HCT116 (cell line): ENCODE measurements at regions not wholly inside any gene's neighbourhood (a gene's known extent, or its start where the extent isn't known, plus 50 kb on each side); places are given as distances from the start of the nearest gene placed in this dataset.

Source experiments
- ATAC-seq: fragments of 200-7000 bp; cut with Tn5 transposase; 2 replicates; pipeline ENCODE4 v1.9.1; 2020; ENCODE audit warnings: mild to moderate bottlenecking, moderate library complexity
- BruUV-seq: library from RNA; stranded (reverse); fragments of 400-500 nt; replicated peaks from 2 replicates; lab custom pipeline; 2021; lab: Mats Ljungman, UMichigan
- CTCF ChIA-PET: fragments of 300-600 bp; sonication (Branson Sonifier 250); formaldehyde crosslinking; loops from one replicate; lab custom pipeline; 2021; ENCODE audit warnings: antibody characterized with exemption; lab: Charles Lee
- POLR2A ChIA-PET: fragments of 300-600, 350-600 bp; sonication (Branson Sonifier 250); formaldehyde crosslinking; loops from one replicate; lab custom pipeline; 2021; ENCODE audit warnings: antibody characterized with exemption; lab: Charles Lee
- RAD21 ChIA-PET, 2 experiments: fragments of 300-600 bp; sonication (Branson Sonifier 250); formaldehyde crosslinking; loops; one replicate each; lab custom pipeline; 2023; ENCODE audit warnings: low total read pairs in 2 of 2; ENCODE audit not compliant: uncharacterized antibody in 2 of 2, unreplicated experiment in 2 of 2, low non-redundant PET in 1 of 2; lab: Charles Lee
- DNase-seq: peaks from one replicate; pipeline ENCODE4 v3.0.0-alpha.2; 2010; ENCODE audit warnings: low read depth, low spot score
- H2AFZ ChIP-seq: fragments of 200-600 bp; shearing (Covaris generic), sonication (generic); 2 replicates; pipeline ENCODE4 v1.6.1; 2017; ENCODE audit warnings: low read depth, mixed run types, mixed read lengths, antibody characterized with exemption, low read length; ENCODE audit not compliant: poor library complexity, severe bottlenecking
- H3K27ac ChIP-seq: 2 replicates; pipeline ENCODE4 v1.5.1; 2012; ENCODE audit warnings: low read depth, low read length
- H3K27me3 ChIP-seq: fragments of 200-600 bp; sonication (generic); 2 replicates; pipeline ENCODE4 v1.6.1; 2016; ENCODE audit warnings: mixed run types, low read length, mixed read lengths; ENCODE audit not compliant: insufficient read depth
- H3K36me3 ChIP-seq, 2 experiments: fragments of 200-500 bp in 1 of 2; fragments of 200-600 bp in 1 of 2; sonication (Bioruptor generic) in 1 of 2; sonication (generic) in 1 of 2; 2 replicates each; pipeline versions ENCODE4 v1.5.1 to v1.6.1; 2014 to 2016; ENCODE audit warnings: low read length in 2 of 2, inconsistent platforms in 1 of 2, mixed read lengths in 1 of 2, mixed run types in 1 of 2; ENCODE audit not compliant: insufficient read depth in 2 of 2, control insufficient read depth in 1 of 2
- H3K4me1 ChIP-seq, 2 experiments: fragments of 200-600 bp in 1 of 2; sonication (generic) in 1 of 2; 2 replicates each; pipeline versions ENCODE4 v1.5.1 to v1.6.1; 2012 to 2017; ENCODE audit warnings: low read length in 2 of 2, inconsistent platforms in 1 of 2, mild to moderate bottlenecking in 1 of 2, mixed read lengths in 1 of 2, mixed run types in 1 of 2, moderate library complexity in 1 of 2; ENCODE audit not compliant: insufficient read depth in 2 of 2, control insufficient read depth in 1 of 2
- H3K4me2 ChIP-seq: fragments of 200-600 bp; sonication (generic); 2 replicates; pipeline ENCODE4 v1.6.1; 2017; ENCODE audit warnings: mixed run types, low read length, mixed read lengths
- H3K4me3 ChIP-seq, 2 experiments: fragments of 200-600 bp in 1 of 2; sonication (generic) in 1 of 2; replicated peaks in 1 of 2; 2 replicates each; pipeline ENCODE4 v1.5.1; 2011 to 2016; ENCODE audit warnings: low read length in 2 of 2, control low read depth in 1 of 2, low read depth in 1 of 2, mild to moderate bottlenecking in 1 of 2, mixed read lengths in 1 of 2, mixed run types in 1 of 2
- H3K79me2 ChIP-seq: fragments of 200-600 bp; sonication (generic); 2 replicates; pipeline ENCODE4 v1.6.1; 2017; ENCODE audit warnings: mild to moderate bottlenecking, mixed run types, low read length, moderate library complexity, mixed read lengths; ENCODE audit not compliant: insufficient read depth
- H3K9ac ChIP-seq: fragments of 200-600 bp; sonication (generic); 2 replicates; pipeline ENCODE4 v1.6.1; 2016; ENCODE audit warnings: low read length, mixed read lengths
- H3K9me2 ChIP-seq: fragments of 200-600 bp; sonication (generic), shearing (Covaris generic); 2 replicates; pipeline ENCODE4 v1.6.1; 2017; ENCODE audit warnings: mixed run types, mild to moderate bottlenecking, moderate library complexity; ENCODE audit not compliant: insufficient read depth
- H3K9me3 ChIP-seq, 2 experiments: fragments of 200-500 bp in 1 of 2; fragments of 200-600 bp in 1 of 2; sonication (Bioruptor generic) in 1 of 2; sonication (generic) in 1 of 2; 2 replicates each; pipeline ENCODE4 v1.6.1; 2014 to 2017; ENCODE audit warnings: low read length in 2 of 2, mixed read lengths in 2 of 2, inconsistent platforms in 1 of 2, low read depth in 1 of 2, mild to moderate bottlenecking in 1 of 2, mixed run types in 1 of 2, moderate library complexity in 1 of 2; ENCODE audit not compliant: control insufficient read depth in 1 of 2, insufficient read depth in 1 of 2
- H4K20me1 ChIP-seq: fragments of 200-600 bp; sonication (generic), shearing (Covaris generic); 2 replicates; pipeline ENCODE4 v1.6.1; 2017; ENCODE audit warnings: mixed run types, mild to moderate bottlenecking, moderate library complexity; ENCODE audit not compliant: insufficient read depth
- CBX3 ChIP-seq: IDR thresholded peaks from 2 replicates; pipeline ENCODE4 v1.6.1; 2012; ENCODE audit warnings: low read depth
- CEBPB ChIP-seq: IDR thresholded peaks from 2 replicates; pipeline ENCODE4 v1.6.1; 2012; ENCODE audit warnings: low read depth
- EGR1 ChIP-seq: IDR thresholded peaks from 2 replicates; pipeline ENCODE4 v1.6.1; 2012; ENCODE audit warnings: low read depth
- ELF1 ChIP-seq: IDR thresholded peaks from 2 replicates; pipeline ENCODE4 v1.6.1; 2012; ENCODE audit warnings: low read depth, borderline replicate concordance
- JUND ChIP-seq: IDR thresholded peaks from 2 replicates; pipeline ENCODE4 v1.6.1; 2012
- POLR2A ChIP-seq: IDR thresholded peaks from 2 replicates; pipeline ENCODE4 v1.7.0; 2011; ENCODE audit warnings: borderline replicate concordance; ENCODE audit not compliant: insufficient read depth, insufficient read length; ENCODE audit errors: extremely low read depth
- SRF ChIP-seq: IDR thresholded peaks from 2 replicates; pipeline ENCODE4 v1.6.1; 2012; ENCODE audit warnings: low read depth
- YY1 ChIP-seq: IDR thresholded peaks from 2 replicates; pipeline ENCODE4 v1.6.1; 2011; ENCODE audit warnings: low read length, low read depth, moderate library complexity, mild to moderate bottlenecking; ENCODE audit not compliant: insufficient replicate concordance; ENCODE audit errors: extremely low read depth
- intact Hi-C: fragments of 100-400 bp; cut with micrococcal nuclease; formaldehyde crosslinking; loops from 2 replicates; pipeline ENCODE4 v1.10.0; 2022
- TF ChIP-seq, protein P1 (sequence below): IDR thresholded peaks from 2 replicates; pipeline ENCODE4 v1.6.1; 2012

DNA sequence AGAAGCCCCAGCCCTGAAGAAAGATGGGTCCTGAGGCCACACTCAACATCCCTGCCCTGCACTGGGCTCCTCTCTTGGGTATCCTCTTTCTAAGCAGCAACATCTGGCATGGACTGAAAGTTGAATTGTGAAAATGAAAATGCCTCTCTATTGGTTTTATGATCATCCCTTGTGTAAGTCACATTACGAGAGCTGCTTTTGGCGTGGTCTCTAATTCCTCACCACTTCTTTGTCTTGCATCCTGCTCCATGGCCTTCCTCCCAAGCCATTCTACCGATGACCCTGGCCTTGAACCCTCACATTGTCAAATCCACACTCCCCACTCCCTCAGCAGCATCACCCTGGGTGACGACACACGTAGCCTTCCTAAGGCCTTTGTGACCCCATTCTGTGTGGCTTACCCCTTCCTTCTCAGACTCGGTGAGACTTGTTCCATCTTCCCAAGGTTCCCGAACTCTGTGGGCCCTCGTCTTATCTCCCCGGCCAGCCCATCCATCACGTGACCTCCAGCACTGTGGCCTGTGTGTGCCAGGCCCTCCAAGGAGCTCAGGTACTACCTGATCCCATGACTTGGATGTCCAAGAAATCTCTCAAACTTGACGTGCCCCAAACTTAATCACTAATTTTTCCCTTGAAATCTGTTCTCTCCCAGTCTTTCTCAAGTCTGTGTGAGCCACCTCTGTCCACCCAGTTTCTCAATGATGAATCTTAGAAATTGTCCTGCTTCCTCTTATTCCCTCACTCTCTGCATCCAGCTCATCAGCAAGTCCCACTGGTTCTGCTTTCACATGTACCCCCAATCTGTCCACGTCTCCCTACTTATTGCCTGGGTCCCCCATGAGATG, 194.7 kb upstream of the HS6ST1 start:
- intact Hi-C loops: no loop called here
- DNase-seq: no peak
- Histone ChIP-seq H3K4me2 (no peak overlapping the region), H3K79me2 (no peaks in the 10 kb centered on the region), H3K27me3 (no peaks in the 10 kb centered on the region), H3K9me2 (no peaks in the 10 kb centered on the region), H3K36me3 (no peaks in the 10 kb centered on the region), H4K20me1 (no peaks in the 10 kb centered on the region), H2AFZ (no peak overlapping the region), H3K4me3 (no peak overlapping the region), H3K27ac (no peak overlapping the region), H3K9me3 (0 out of 4 replicates have a peak, but pooled peaks cover 0 to 3% of the 10 kb centered on the region in 2 experiments), H3K4me1 (no peaks in the 10 kb centered on the region), H3K9ac (no peak overlapping the region)
- RAD21 ChIA-PET: no interaction called here
- BruUV-seq: no TSS peak
- CTCF ChIA-PET: no interaction called here
- ATAC-seq: no peak
- TF ChIP-seq ELF1: no peak
- TF ChIP-seq JUND: no peak
- no peak for TF ChIP-seq CEBPB
- TF ChIP-seq, protein P1, sequence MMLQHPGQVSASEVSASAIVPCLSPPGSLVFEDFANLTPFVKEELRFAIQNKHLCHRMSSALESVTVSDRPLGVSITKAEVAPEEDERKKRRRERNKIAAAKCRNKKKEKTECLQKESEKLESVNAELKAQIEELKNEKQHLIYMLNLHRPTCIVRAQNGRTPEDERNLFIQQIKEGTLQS: no peak
- no peak for TF ChIP-seq POLR2A
- TF ChIP-seq CBX3: no peak
- TF ChIP-seq YY1: no peak
- POLR2A ChIA-PET: no interaction called here

- H3K9me3 ChIP-seq: 0 out of 4 replicates have a peak, but pooled peaks cover 0 to 3% of the 10 kb centered on the region in 2 experiments
- no peaks in the 10 kb centered on the region for H3K9me2 ChIP-seq
- no peak for ATAC-seq
- CTCF ChIA-PET: no interaction called here
- H3K27me3 ChIP-seq: no peaks in the 10 kb centered on the region
- H3K9ac ChIP-seq: no peak overlapping the region
- H3K36me3 ChIP-seq: no peaks in the 10 kb centered on the region
- intact Hi-C loops: no loop called here
- RAD21 ChIA-PET: no interaction called here
- no peak overlapping the region for H3K4me3 ChIP-seq
- H4K20me1 ChIP-seq: no peaks in the 10 kb centered on the region
- H2AFZ ChIP-seq: no peak overlapping the region
- H3K27ac ChIP-seq: no peak overlapping the region
- no TSS peak for BruUV-seq
- H3K4me2 ChIP-seq: no peak overlapping the region
- TF ChIP-seq EGR1 (no peak), SRF (no peak)
- TF ChIP-seq, protein P1: no peak
- TF ChIP-seq, all 23 proteins: peak for 0
- Histone ChIP-seq H3K4me1 (no peaks in the 10 kb centered on the region), H3K79me2 (no peaks in the 10 kb centered on the region)
- POLR2A ChIA-PET: no interaction called here
- no peak for DNase-seq
Observed at GRCh38 chr2:128513961-128514283, 195.3 kb upstream of the HS6ST1 start.
